ENCODE measurements at regions not wholly inside any gene's neighbourhood (a gene's known extent, or its start where the extent isn't known, plus 50 kb on each side); places are given as distances from the start of the nearest gene placed in this dataset.

- H3K9me2 ChIP-seq (ENCODE audit: insufficient read depth, low read length), result no peaks in the 10 kb centered on the region
- no peaks in the 10 kb centered on the region for H3K79me2 ChIP-seq (ENCODE audit: insufficient read depth, low read depth, low read length)
- H3K4me1 ChIP-seq (ENCODE audit: insufficient read depth, low read length, poor library complexity, severe bottlenecking), result no peaks in the 10 kb centered on the region
- H3K4me3 ChIP-seq (ENCODE audit: low read depth, low read length, poor library complexity, severe bottlenecking), result no peak overlapping the region
- H3K9me3 ChIP-seq (ENCODE audit: low read length), result no peaks in the 10 kb centered on the region
- CTCF ChIA-PET (ENCODE audit: unreplicated experiment), result no interaction called here
- POLR2A ChIA-PET, result no interaction called here
- no peak overlapping the region for H3K27ac ChIP-seq (ENCODE audit: low read depth, low read length, poor library complexity, severe bottlenecking)
- no peak for TF ChIP-seq CTCF (conservative IDR thresholded peaks at IDR 0.05; ENCODE audit: low read length)
- TF ChIP-seq EZH2phosphoT487 (IDR thresholded peaks at IDR 0.05; ENCODE audit: borderline replicate concordance, low read depth, low read length), result no peak
- no peak overlapping the region for H3K4me2 ChIP-seq (ENCODE audit: low read length)
- no peaks in the 10 kb centered on the region for H4K20me1 ChIP-seq (ENCODE audit: insufficient read depth, low read length)
- BruUV-seq (replicated peaks), result no TSS peak
- DNase-seq (ENCODE audit: low spot score), result no peak
- no peaks in the 10 kb centered on the region for H3K36me3 ChIP-seq (ENCODE audit: insufficient read depth, low read length)
- intact Hi-C loops (cut with micrococcal nuclease; ENCODE audit: unreplicated experiment), result no loop called here
- no peak overlapping the region for H2AFZ ChIP-seq (ENCODE audit: low read length)
Measured at GRCh38 chr2:13572466-13572865, 855.7 kb downstream of the TRIB2 start.

GRCh38 chr2:13574831-13575230, 858.1 kb downstream of the TRIB2 start:
- Histone ChIP-seq H3K4me1 (ENCODE audit: insufficient read depth, low read length, poor library complexity, severe bottlenecking) (no peaks in the 10 kb centered on the region), H3K79me2 (ENCODE audit: insufficient read depth, low read depth, low read length) (no peaks in the 10 kb centered on the region), H3K4me2 (ENCODE audit: low read length) (no peak overlapping the region), H3K36me3 (ENCODE audit: insufficient read depth, low read length) (no peaks in the 10 kb centered on the region), H3K9me2 (ENCODE audit: insufficient read depth, low read length) (no peaks in the 10 kb centered on the region), H3K4me3 (ENCODE audit: low read depth, low read length, poor library complexity, severe bottlenecking) (no peak overlapping the region), H2AFZ (ENCODE audit: low read length) (no peak overlapping the region), H4K20me1 (ENCODE audit: insufficient read depth, low read length) (no peaks in the 10 kb centered on the region), H3K27ac (ENCODE audit: low read depth, low read length, poor library complexity, severe bottlenecking) (no peak overlapping the region), H3K9me3 (ENCODE audit: low read length) (no peaks in the 10 kb centered on the region)
- intact Hi-C loops (cut with micrococcal nuclease; ENCODE audit: unreplicated experiment), result no loop called here
- no peak for DNase-seq (ENCODE audit: low spot score)
- no TSS peak for BruUV-seq (replicated peaks)
- ChIA-PET POLR2A (interaction anchor here (0.8 kb wide), 1 partner anchor 215 kb away, joined by 3 read pairs; no protein-coding TSS in a partner anchor), CTCF (ENCODE audit: unreplicated experiment) (no interaction called here)
- TF ChIP-seq CTCF (conservative IDR thresholded peaks at IDR 0.05; ENCODE audit: low read length) (no peak), EZH2phosphoT487 (IDR thresholded peaks at IDR 0.05; ENCODE audit: borderline replicate concordance, low read depth, low read length) (no peak)

GRCh38 chr2:13576406-13577036, 859.8 kb downstream of the TRIB2 start:
- H3K27ac ChIP-seq (ENCODE audit: low read depth, low read length, poor library complexity, severe bottlenecking), result no peak overlapping the region
- TF ChIP-seq CTCF (conservative IDR thresholded peaks at IDR 0.05; ENCODE audit: low read length) (no peak), EZH2phosphoT487 (IDR thresholded peaks at IDR 0.05; ENCODE audit: borderline replicate concordance, low read depth, low read length) (no peak)
- no peak overlapping the region for H3K4me3 ChIP-seq (ENCODE audit: low read depth, low read length, poor library complexity, severe bottlenecking)
- no peak overlapping the region for H2AFZ ChIP-seq (ENCODE audit: low read length)
- POLR2A ChIA-PET, result interaction anchor here (0.6 to 1.0 kb wide), 3 partner anchors 11 to 29 kb away, joined by 3 read pairs; no protein-coding TSS in a partner anchor
- CTCF ChIA-PET (ENCODE audit: unreplicated experiment), result no interaction called here
- DNase-seq (ENCODE audit: low spot score), result no peak
- H3K9me2 ChIP-seq (ENCODE audit: insufficient read depth, low read length), result no peaks in the 10 kb centered on the region
- intact Hi-C loops (cut with micrococcal nuclease; ENCODE audit: unreplicated experiment), result no loop called here
- no peaks in the 10 kb centered on the region for H4K20me1 ChIP-seq (ENCODE audit: insufficient read depth, low read length)
- H3K79me2 ChIP-seq (ENCODE audit: insufficient read depth, low read depth, low read length), result no peaks in the 10 kb centered on the region
- H3K4me2 ChIP-seq (ENCODE audit: low read length), result no peak overlapping the region
- no peaks in the 10 kb centered on the region for H3K9me3 ChIP-seq (ENCODE audit: low read length)
- no peaks in the 10 kb centered on the region for H3K4me1 ChIP-seq (ENCODE audit: insufficient read depth, low read length, poor library complexity, severe bottlenecking)
- no TSS peak for BruUV-seq (replicated peaks)
- H3K36me3 ChIP-seq (ENCODE audit: insufficient read depth, low read length), result no peaks in the 10 kb centered on the region
